GM21529 (cell line): ENCODE measurements at regions not wholly inside any gene's neighbourhood (a gene's known extent, or its start where the extent isn't known, plus 50 kb on each side); places are given as distances from the start of the nearest gene placed in this dataset.
"Not testable (repeated sequence)": the region's sequence is repeated elsewhere in the genome, so short reads cannot be mapped to it uniquely, and the experiment has no call there.

Source experiments
- ATAC-seq: cut with Tn5 transposase; IDR thresholded peaks from one replicate; pipeline ENCODE4 v1.9.1; 2021; ENCODE audit not compliant: unreplicated experiment

DNA sequence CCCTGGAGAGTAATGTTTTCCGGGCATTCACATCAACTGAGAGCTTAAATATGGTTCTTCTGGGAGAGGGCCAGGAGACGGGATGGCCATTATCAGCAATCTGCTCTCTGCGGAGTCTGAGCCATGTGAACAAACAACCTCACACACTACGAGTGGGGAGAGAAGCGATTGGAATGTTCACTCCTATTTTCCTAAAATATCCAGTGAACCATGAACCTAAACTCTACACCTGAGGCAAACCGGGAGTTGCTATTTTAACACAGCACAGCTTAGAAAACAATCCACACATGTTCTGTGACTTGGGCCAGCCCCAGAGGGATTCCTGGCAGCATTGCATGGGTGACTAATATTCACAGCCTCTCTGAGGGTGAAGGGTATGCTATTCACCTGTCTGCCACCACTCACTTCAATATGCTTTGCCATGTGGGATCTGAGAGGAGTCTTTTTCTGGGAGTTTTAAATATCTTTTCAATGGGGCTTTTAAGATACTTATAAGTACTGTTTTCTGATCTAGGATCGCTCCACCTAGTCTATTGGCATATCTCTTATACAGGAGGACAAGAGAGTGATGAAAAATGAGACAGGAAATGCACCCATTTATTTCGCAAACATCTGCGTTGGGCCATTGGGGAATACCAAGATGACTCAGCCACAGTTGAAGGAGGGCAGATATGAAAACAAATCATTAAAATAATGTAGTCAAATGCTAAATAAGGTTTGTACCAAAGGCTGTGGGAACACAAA is 72.6 kb upstream of the SERP2 start:
- ATAC-seq: peak; percentile 78

DNA sequence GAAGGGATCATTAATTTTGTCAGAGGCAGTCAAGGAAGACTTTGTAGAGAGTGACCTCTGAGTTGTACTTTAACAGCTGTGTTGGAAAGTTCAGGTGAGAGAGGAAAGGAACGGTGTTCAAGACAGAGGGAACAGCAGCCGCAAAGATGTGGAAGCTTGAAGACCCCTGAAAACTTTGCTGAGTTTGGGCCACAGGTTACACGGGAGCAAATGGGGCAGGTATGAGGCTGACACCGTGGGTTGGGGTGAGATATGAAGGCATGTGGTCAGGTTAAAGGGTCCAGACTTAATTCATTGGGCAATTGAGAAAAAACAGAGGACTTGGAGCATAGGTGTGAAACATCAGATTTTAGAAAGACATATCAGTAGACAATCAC is 72.0 kb upstream of the SERP2 start:
- ATAC-seq: no peak

DNA sequence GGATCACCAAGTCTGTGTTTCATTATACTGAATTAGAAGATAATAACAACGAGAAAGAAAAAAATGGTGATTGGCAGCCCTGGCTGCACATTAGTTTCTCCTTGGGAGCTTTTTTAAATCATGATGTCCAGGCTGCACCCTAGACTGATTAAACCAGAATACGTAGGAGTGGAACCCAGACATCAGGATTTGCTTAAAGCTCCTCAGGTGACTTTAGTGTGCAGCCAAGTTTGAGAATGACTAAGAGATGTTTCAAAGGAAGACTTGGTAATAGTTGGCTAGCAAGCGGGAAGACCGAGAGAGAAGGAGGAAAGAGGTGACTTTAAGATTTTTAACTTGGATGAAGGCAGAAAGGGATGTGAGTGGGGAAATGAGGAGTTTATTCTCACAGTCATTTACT is 71.4 kb upstream of the SERP2 start:
- ATAC-seq: no peak

DNA sequence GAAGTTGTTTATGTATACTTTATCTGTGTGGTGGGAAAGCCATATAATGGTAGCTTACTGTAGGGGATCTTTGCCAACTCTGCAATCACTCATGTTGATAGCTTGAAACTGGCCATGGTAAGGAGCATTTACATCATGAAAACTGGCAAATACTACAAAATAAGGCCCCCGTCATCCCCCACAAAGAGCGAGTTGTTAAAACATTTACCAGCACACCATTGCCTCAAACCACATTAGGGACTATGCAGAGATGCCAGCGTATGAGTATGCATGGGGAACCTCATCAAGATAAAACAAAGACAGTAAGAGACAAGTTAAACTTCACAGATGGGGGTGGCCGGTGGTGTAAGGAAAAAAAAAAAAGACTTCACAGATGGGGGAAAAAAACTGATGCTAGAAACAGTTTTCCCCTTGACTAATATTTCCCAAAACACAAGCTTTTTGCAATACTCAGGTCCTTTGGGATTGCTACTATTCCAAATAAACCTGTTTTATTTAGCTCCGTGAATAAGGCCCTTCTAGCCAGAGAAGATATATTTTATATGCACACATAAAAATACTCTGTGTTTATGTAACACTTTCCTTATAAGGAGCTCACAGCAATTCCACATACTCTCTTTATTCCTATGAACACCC is 70.6 kb upstream of the SERP2 start:
- no peak for ATAC-seq

DNA sequence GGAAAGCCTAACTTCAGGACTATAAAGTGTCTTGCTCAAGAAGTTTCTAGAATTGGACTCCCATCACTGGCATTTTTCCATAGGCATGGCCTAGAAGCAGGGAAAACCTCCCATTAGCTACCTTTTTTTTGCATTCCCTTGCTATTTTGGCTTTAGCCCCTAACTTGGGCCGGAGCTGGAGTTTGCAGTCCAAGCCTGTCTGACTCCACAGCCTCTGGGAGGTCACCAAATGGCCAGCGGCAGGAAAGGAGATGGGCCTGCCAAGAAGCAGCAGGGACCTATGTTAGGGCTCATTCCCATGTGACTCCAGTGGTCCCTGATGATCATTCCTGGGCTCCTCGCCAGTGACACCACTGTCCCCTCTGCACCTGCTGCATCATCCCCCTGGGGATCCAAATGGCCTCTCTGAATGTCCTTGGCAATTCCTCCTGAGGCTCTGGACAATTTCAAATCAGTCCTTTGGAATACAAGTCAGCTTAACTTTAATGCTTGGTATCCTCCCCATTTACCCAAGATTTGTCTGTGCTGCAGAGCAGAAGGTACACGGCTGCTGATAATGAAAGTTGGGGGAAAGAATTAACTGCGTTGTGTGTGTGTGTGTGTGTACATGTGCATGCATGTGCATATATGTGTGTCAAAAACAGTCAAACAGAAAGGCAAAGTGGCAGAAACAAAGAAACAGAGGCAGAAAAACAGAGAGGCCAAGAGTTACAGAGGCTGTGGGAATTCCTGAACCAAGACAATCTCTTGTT is 69.8 kb upstream of the SERP2 start:
- no peak for ATAC-seq

DNA sequence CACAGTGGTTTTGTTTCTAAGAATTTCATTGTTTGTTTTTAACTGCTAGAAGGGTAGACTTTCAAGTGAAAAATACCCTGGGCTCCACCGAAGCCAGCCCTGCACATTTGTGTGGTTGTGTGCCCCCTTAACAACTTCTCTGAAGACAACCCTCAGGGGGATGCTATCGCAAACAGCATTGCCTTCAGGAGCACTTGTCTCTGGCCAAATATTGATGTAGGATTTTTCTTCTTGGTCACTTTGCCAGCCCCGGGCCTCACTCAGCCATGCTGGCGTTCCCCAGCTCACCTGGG is 69.2 kb upstream of the SERP2 start:
- ATAC-seq: no peak

DNA sequence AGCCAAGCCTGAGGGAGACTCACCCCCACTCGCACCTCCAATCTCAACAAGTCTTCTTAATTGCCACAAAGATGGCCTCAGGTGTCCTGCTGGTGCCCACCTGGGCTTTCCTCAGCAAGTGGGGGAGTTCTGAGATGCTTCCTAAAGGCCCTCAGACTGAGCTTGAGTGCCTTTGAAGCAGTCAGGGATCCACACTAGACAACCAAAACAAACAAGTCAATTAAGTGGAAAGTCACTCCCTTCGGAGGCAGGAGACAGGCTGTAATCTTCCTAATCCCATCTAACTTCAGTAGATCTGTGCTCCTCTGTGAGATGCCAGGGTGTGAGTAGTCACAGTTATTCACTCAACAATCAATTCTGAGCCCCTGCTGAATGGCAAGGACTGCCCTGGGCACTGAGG is 68.3 kb upstream of the SERP2 start:
- no peak for ATAC-seq

DNA sequence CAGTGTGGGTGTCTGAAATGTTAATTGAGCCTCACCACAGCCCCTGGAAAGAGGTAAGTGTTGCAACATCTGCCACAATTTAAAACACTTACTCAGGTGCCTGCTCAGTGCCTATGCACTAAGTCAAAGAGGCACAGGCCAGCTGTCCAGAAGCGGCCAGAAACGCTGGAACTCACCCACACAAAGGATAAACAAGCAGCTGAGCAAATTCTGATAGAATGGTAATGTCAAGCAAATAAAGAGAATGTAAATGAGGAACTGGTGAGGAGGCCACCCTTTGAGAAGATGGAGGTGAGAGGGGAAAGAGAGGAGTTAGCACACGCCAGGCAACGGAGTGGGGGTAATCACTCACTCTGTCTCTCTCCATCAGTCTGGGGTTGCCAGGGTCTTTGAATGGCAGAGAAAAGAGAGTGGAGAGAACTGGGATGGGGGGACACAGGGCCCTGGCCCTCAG is 67.7 kb upstream of the SERP2 start:
- no peak for ATAC-seq

DNA sequence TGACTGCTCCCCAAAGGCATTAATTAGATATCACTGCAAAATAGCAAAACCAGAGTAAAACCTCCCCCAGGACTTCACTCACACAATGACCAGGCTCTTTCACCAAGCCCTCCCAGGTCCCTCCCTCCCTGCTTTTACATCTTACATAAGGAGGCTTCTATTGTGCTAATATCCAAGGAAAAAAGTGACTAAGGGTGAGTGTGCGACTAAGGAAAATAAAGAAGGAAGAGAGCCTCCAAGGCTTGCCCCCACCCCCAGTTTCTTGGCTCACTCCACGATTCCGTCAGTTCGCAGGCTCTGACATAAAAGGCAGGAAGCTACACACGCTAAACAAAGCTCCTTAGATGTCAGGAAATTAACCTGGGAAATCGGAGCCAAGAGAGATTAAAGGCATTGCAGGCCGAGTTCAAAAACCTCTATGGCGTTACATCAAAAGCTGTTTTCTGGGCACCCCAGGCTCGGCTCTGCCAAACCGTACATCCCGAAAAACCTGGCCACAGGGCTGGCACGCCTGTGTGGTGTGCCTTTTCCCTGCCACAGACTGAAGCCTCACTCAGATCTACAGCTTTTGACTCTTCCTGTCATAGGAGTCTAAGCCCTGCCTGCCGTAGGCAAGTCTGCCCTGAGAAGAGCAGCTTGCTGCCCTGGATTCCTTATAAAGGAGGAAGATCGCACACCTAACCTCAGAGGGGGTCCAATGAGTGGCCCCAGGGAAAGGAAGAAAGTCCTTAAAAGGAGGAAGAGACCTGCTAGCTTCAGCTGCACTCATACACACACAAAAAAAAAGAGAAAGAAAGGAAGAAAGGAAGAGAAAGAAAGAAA is 67.0 kb upstream of the SERP2 start:
- no peak for ATAC-seq

DNA sequence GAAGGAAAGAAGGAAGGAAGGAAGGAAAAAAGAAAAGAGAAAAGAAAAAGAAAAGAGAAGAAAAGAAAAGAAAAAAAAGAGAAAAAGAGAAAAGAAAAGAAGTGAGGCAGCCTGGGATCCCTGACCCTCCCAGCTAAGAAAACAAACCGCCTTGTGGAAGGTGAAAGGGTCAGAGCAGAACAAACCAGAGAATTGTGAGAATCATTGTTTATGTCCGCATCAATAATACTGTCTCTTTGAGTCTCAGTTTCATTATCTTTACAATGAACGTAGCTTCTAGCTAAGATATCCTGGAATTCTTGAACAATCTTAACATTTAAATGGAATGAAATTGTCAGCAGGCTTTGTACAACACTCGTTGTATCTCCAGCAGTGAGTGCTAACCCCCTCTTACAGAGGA is 66.4 kb upstream of the SERP2 start:
- ATAC-seq: no peak

DNA sequence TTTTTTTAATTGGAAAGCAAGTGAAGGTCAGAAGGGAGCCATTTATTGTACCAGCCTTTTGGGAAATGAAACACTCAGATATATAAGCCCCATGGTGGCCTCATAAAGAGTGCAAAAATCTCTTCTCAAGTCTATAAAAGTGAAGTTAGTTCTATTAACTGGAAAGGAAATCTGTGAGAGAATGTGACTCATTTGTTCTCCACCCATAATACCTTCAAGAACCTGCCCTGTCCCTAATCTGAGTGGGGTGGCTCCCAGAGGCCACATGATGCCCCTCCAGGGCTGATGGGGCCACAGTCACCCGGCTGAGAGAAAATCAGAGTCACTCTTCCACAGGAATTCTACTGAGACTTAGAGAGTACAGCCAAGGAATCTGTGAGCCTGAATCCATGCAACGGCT is 65.8 kb upstream of the SERP2 start:
- ATAC-seq: no peak

DNA sequence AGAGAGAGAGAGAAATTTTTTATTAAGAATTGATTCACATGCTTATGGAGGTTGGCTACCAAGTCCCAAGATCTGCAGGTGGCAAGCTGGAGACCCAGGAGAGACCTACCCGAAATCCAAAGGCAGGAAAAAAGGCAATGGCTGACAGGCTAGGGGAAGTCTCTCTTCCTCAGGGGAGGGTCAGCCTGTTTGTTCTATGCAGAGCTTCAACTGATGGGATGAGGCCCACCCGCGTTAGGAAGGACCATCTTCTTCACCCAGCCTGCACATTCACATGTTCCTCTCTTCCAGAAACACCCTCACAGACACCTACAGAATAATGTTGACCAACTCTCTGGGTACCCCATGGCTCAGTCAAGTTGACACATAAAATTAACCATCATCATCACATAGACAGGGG is 65.3 kb upstream of the SERP2 start:
- no peak for ATAC-seq

DNA sequence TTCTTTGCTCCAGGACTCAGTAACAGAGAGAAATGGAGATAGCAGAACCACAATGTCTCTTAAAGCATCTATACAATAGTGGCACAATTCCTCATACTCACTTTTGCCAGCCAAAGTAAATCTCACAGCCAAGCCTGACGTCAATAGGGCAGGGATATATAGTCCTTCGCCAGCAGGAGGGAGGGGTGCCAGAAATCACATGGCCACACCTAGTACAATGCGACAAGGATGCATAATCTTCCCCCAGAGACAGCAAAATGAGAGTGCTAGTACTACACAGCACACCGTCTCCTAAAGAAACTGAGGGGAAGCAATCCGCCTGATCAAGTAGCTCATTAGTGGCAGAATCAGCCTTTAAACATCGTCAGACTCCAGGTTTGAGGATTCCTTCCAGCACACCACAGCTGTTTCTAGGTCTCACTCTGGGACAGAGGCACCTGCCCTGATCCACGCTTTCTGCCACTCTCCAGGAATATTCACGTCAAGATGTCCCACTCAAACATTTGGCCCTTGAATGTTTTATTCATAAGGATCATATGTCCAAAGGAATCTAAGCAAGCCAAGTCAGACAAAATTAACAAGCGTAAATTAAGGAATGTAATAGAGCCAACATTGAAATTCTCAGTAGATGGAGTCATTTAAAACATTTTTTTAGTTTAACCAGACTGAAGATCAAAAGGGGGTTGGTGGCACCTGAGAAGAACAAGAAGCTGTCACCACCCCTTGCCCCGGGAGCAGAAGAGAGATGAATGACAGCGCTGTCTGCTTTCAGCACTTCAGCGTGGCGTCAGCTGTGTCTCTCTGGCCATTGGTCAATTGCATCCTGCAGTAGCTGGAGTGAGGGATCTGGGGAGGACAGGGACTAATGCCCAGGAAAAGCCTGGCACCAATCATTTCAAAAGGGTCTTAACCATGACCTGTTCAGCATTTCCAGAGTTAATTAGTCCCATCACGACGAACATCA is 63.5 kb upstream of the SERP2 start:
- no peak for ATAC-seq

DNA sequence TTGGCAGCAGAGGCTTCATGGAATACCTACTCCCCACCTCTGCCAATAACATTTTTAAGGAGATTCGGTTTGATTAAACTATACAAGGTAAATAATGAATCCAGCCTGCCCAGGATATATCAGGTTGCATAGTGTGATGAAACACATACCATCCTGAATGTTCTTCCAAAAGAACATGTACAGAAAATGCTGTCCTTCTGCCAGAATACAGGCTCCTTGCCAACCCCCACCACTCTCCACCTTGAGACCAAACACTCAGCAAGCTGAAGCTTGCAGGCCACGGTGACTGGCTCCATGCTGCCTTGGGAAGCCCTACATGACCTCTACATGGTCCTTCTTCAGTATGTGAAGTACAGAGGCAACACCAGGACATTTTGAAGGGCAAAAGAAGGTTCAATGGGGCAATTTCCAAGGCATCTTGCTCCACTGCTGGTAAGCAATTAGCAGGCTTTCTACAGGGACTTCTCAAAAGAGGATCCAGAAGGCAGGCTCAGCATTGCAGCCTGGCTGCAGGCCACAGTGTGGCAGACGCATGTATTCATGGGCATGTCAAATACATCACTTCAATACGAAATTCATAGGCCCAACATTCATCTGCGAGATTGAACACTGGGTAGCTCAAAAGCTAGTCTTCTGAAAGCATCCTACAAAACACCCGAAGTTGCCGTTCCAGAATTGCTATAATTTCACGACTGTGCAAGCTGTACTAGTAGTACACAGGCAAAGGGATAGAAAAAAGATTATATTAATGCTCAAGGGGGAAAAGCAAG is 62.4 kb upstream of the SERP2 start:
- ATAC-seq: no peak

DNA sequence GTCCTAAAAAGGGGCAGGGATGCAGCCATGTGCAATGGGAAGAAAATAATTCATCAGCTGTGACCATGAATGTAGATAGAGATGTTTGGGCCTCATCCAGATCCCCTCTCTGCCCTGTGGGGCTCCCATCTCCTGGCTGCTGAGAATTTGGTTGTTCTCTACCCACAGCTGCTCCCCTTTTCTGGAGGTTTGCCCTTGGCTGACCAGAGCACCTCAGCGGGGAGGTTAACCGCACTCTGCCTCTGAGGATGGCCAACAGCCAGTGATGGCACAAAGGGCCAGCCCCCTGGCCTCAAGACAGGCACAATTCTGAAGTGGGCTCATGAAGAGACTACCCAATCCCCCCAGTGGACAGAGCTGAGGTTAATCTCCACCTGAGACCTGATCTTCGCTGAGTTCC is 61.5 kb upstream of the SERP2 start:
- no peak for ATAC-seq

DNA sequence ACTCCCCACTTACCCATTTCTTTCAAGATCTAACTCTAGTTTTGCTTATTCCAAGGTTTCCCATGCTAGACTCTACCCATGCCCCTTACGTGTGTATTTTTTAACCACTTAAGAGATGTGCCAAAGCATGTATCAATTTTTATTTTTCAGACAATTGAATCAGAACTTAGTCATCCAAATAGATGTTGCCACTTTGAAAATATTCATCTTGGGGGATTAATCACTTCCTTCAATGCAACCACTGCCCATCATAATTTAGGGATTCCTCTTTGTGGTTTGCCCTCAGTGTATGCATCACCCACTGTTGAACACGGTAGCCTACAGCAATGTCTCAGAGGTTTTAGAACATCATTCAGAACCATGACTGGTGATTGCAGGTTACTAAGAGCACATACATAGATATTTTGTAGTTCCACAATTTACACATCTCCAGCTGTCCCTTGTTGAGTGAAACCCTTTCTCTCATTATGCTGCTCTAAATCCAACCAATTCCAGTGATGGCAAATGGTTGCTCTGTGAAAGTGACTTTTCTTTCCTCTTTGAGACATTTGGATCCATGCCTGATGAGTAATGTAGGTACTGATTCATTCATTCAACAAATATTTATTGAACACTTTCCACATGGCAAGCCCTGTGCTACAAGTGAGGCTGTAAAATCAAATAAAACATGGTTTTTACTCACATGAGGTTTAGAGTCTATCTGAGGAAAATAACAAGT is 60.6 kb upstream of the SERP2 start:
- ATAC-seq: no peak

DNA sequence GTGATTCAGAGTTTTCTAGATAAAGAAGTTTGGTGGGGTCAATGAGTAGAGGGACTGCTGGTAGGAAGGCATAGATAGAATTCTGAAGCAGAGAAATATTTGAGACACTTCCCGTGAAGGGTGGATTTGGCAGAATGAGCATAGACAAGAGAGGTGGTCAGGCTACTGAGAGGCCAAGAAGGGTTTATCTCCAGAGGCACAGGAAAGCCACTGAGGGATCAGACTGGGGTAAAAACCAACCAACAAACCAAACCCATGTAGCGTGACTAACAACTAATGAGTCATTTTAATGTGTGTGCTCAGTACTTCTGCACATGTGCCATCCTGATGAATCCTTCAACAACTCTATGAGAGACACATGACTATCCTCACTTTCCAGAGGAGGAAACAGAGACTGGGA is 60.0 kb upstream of the SERP2 start:
- ATAC-seq: no peak

DNA sequence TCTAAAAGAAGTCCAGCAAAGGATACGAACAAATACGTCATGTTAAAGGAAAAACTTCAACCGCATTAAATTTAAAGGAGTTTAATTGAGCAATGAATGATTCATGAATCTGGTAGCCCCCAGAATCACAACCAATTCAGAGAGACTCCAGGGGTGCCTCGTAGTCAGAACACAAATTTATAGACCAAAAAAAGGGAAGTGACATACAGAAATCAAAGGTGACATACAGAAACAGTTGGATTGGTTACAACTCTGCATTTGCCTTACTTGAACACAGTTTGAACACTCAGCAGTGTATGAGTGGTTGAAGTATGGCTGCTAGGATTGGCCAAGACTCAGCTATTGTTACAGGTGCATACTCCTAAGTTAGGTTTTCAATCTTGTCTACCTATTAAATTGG is 59.5 kb upstream of the SERP2 start:
- ATAC-seq: not testable (repeated sequence)

DNA sequence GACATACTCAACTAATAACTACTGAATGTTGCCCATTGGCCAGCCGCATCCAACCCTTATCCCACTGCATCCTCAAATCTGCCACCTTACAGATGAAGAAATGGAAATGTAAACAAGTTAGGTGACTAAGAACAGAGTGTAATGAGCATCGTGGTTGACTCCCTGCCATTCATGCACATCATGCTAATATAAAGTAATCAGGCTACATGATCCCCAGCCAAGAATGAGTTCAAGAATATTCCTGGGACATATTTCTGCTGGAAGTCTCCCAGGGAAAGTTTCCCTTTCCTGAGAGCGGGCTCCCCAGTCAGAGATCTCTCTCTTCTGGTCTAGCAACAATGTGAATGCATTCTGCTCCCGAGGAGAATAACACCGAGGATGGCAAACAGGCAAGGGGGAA is 55.9 kb upstream of the SERP2 start:
- ATAC-seq: no peak
